ENCODE measurements at regions not wholly inside any gene's neighbourhood (a gene's known extent, or its start where the extent isn't known, plus 50 kb on each side); places are given as distances from the start of the nearest gene placed in this dataset.

DNA sequence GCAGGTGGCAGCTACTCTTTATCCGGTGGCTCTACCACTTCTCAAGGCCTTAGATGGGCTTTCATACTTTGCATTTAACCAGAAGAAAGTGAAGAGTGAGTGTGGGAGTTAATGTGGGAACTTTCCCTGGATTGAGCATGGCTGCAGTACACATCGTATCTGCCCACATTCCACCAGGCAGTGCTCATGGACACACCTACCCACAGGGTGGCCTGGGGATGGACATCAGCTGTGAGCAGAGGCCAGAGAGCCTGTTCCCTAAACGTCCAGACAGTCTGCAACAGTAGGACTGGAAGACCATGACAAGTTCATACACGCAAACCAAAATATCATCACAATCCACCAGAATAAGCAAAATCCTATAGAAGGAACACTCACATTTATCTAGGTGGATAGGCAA, 213.8 kb downstream of the IRX1 start:
- no peak overlapping the region for H3K4me2 ChIP-seq (ENCODE audit: insufficient read depth, insufficient read length, low read length)
- H3K9ac ChIP-seq (ENCODE audit: extremely low read depth, insufficient read length, low read length) = no peak overlapping the region
- H3K79me2 ChIP-seq (ENCODE audit: insufficient read depth, low read length) = no peaks in the 10 kb centered on the region
- no peak for DNase-seq
- no peak overlapping the region for H2BK20ac ChIP-seq (ENCODE audit: low read depth, low read length, poor library complexity, severe bottlenecking)
- Mint-ChIP-seq H3K27ac (no peak overlapping the region), H3K4me3 (no peak overlapping the region), H3K36me3 (ENCODE audit: insufficient read depth in 1 of 3, low read depth in 3 of 3) (peaks cover 0 to 26% (median 10%) of the 10 kb centered on the region in 3 experiments; a peak in 6 of 7 replicates), H3K9me3 (peaks cover 14 to 20% of the 10 kb centered on the region in 2 experiments), H3K4me1 (no peaks in the 10 kb centered on the region), H3K27me3 (ENCODE audit: low read depth) (no peaks in the 10 kb centered on the region; the same call in 1 of the 2 replicates)
- H4K8ac ChIP-seq (replicated peaks; ENCODE audit: insufficient read length, low read depth, low read length) = no peak overlapping the region
- no CpG with 5 or more reads among the region's 4 CpGs for WGBS (ENCODE audit: extremely low coverage, insufficient read length, low lambda C conversion rate)
- no peak overlapping the region for H2BK5ac ChIP-seq (ENCODE audit: insufficient read length, low read length)
- H2BK120ac ChIP-seq (ENCODE audit: low read depth, low read length, poor library complexity, severe bottlenecking) = no peak overlapping the region
- H2AK5ac ChIP-seq (ENCODE audit: insufficient read length, low read length) = no peak overlapping the region
- no peak for TF ChIP-seq CTCF (conservative IDR thresholded peaks at IDR 0.05)
- H3K79me1 ChIP-seq (ENCODE audit: insufficient read depth, low read depth, low read length, poor library complexity, severe bottlenecking) = no peaks in the 10 kb centered on the region
- H4K5ac ChIP-seq (ENCODE audit: insufficient read length, low read depth, low read length) = no peak overlapping the region
- no peak overlapping the region for H3K18ac ChIP-seq (ENCODE audit: insufficient read length, low read depth, low read length)
- no peak overlapping the region for H3K27ac ChIP-seq (ENCODE audit: insufficient read length, low read depth, low read length)
- no peak overlapping the region for H2BK15ac ChIP-seq (ENCODE audit: low read depth, low read length)
- H3T11ph ChIP-seq (ENCODE audit: low read length) = no peak overlapping the region
- no peaks in the 10 kb centered on the region for H3K9me3 ChIP-seq (ENCODE audit: control insufficient read depth, low read depth, low read length)
- H3K23me2 ChIP-seq (ENCODE audit: insufficient read length, low read depth, low read length, poor library complexity, severe bottlenecking) = no peaks in the 10 kb centered on the region
- no peak overlapping the region for H2AFZ ChIP-seq (ENCODE audit: low read length)
- no peak overlapping the region for H4K91ac ChIP-seq (ENCODE audit: insufficient read length, low read depth, low read length)
- no peak overlapping the region for H3K56ac ChIP-seq (ENCODE audit: insufficient read length, low read depth, low read length)
- H4K20me1 ChIP-seq (ENCODE audit: control insufficient read depth, insufficient read depth, insufficient read length) = no peaks in the 10 kb centered on the region
- no peak overlapping the region for H2BK12ac ChIP-seq (ENCODE audit: insufficient read length, low read depth, low read length)
- H3K4me1 ChIP-seq (ENCODE audit: insufficient read depth, low read length) = no peaks in the 10 kb centered on the region
- H3K27me3 ChIP-seq (ENCODE audit: insufficient read depth, low read length) = no peaks in the 10 kb centered on the region
- no peak overlapping the region for H3K14ac ChIP-seq (ENCODE audit: insufficient read depth, low read length)
- H3K23ac ChIP-seq (ENCODE audit: insufficient read length, low read depth, low read length) = no peak overlapping the region
- no peak overlapping the region for H3K4ac ChIP-seq (ENCODE audit: low read depth, low read length)

Data from H9 (cell line).